NCI-H2107 treated with DMSO at 0.1 percent for 48 hours (cell line): ENCODE measurements at regions not wholly inside any gene's neighbourhood (a gene's known extent, or its start where the extent isn't known, plus 50 kb on each side); places are given as distances from the start of the nearest gene placed in this dataset.
"Not testable (repeated sequence)": the region's sequence is repeated elsewhere in the genome, so short reads cannot be mapped to it uniquely, and the experiment has no call there.

Experiments used
- DNase-seq: peaks from one replicate; lab custom pipeline; 2025; ENCODE audit not compliant: unreplicated experiment; lab: John Stamatoyannopoulos, UW

GRCh38 chr6:90676516-90677300 is 89.8 kb upstream of the MAP3K7 start:
- DNase-seq: no peak

- not testable (repeated sequence) for DNase-seq
Observed at GRCh38 chr6:90675107-90675506, 88.2 kb upstream of the MAP3K7 start.

GRCh38 chr6:90674077-90674476 is 87.2 kb upstream of the MAP3K7 start:
- not testable (repeated sequence) for DNase-seq

GRCh38 chr6:90669846-90670245 is 83.0 kb upstream of the MAP3K7 start:
- no peak for DNase-seq

DNA sequence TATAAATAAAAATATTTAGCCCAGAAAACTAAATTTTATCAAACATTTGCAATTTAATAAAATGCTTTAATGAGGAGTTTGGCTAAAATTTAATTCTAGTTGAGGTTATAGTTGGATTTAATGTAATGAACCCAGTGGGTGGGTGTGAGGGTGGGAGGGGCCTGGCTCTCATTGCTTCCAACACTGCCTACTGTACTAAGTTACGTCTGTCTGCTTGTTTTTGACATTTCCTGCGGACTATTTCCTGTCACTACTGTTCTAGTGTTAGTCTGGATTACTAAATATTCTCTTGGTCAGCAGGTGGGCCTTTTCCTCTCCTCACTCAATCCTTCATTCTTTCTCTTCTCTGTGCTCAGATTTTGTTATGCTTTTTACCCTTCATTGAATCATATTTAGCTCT is 82.5 kb upstream of the MAP3K7 start:
- DNase-seq: no peak

DNA sequence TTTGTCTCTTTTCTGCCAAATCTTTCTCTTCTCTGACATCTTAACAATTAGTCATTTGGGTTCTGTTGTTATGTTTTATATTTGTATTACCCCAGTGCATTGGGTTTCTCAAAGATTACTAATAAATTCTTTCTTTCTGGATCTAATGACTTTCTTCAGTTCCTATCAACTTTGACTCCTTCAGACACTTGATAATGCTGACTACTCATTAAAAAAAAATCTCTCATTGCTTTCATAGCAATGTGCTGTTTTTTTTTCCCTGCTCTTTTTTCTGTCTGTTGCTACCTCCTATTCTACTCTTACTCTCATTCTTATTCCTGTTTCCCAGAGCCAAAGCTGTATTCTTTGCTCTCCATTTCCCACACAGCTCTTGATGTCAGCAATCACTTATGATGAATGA is 81.3 kb upstream of the MAP3K7 start:
- no peak for DNase-seq

DNA sequence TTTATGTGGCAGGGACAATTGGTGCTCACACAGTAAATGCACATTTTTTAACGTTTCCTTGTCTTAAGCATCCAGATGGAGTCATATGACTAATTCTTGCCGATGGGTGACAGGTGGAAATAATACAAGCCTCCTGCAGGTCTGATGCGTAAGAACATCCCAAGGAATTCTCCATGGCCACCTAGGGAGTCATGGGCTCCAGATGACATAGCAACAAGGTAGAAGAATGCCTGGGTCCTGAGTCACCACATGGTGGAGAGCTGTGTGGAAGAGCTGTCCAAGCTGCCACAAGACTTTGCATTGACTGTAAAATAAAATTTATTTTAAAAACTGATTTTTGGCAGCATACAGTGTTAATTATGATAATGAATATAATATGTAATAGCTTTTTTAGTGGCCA is 77.0 kb upstream of the MAP3K7 start:
- DNase-seq: no peak

DNA sequence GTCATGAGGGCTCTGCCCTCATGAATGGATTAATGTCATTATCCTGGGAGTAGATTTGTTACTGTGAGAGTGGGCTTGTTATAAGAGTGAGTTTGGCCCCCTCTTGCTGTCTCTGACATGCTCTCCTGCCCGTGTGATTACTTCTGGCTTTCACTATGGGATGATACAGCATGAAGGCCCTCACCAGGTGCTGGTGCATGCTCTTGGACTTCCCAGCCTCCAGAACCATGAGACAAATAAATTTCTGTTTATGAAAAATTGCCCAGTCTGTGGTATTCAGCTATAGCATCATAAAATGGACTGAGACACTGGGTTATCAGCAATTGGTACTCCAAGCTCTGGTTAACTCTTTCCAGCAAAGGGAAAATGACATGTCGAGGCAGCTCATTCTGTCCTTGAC is 76.2 kb upstream of the MAP3K7 start:
- no peak for DNase-seq

GRCh38 chr6:90660931-90661330 is 74.1 kb upstream of the MAP3K7 start:
- no peak for DNase-seq

- DNase-seq: no peak
Observed at GRCh38 chr6:90658497-90658896, 71.6 kb upstream of the MAP3K7 start.

DNA sequence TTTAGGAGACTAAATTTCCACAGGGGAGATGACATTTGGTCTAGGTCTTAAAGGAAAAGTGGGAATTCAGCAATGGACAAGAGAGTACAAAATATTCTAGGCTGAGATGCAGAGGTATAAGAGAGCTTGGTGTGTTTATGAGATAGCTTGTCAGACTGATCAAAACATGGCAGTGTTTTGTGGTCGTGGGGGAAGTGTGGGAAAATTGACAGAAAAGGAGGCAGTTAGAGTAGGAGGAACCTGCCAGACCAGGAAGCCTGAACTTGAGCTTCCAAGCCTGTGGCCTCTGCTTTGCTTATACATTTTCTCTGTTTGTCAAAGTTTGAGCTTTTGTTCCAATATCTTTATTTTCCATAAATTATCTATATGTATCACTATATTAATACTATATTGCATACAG is 69.5 kb upstream of the MAP3K7 start:
- no peak for DNase-seq

DNA sequence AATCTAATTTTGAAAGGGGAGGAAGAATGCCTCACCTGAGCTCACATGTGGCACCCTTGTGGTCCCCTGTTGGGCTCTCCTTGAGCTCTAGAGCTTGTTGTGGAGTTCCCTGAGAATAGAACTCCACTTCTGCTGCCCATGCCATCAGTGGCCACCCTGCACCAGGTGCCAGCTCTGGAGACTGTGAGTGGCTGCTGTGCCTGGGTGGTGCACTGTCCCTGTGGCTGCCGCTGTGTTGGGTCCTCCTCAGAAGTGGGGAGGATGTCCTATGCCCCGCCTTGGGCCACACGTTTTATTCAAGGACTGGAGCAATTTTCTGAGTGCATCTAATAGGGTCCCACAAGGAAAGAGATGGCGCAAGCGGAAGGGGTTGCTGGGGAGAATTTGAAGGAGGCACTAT is 67.9 kb upstream of the MAP3K7 start:
- DNase-seq: no peak

DNA sequence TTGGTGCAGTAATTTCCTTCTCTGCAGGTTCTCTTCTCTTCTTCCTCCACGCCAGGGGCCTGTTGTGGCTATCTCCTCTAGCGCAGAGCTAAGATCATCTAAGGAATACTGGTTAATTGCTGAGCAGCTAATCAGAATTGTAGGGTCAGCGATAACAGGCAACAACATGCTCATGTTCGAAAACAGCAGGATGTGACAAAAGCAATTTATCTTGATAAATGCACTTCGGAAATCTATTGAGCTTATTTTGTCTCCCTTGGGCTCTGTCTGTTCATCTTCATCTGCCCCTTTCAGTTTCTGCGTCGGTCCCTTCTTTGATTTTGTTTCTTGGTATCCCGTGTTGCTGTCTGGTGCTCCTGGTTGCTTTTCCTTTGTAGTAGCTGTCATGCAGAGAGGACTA is 67.3 kb upstream of the MAP3K7 start:
- no peak for DNase-seq

- DNase-seq: no peak
Observed at GRCh38 chr6:90653750-90654149, 66.9 kb upstream of the MAP3K7 start.

DNA sequence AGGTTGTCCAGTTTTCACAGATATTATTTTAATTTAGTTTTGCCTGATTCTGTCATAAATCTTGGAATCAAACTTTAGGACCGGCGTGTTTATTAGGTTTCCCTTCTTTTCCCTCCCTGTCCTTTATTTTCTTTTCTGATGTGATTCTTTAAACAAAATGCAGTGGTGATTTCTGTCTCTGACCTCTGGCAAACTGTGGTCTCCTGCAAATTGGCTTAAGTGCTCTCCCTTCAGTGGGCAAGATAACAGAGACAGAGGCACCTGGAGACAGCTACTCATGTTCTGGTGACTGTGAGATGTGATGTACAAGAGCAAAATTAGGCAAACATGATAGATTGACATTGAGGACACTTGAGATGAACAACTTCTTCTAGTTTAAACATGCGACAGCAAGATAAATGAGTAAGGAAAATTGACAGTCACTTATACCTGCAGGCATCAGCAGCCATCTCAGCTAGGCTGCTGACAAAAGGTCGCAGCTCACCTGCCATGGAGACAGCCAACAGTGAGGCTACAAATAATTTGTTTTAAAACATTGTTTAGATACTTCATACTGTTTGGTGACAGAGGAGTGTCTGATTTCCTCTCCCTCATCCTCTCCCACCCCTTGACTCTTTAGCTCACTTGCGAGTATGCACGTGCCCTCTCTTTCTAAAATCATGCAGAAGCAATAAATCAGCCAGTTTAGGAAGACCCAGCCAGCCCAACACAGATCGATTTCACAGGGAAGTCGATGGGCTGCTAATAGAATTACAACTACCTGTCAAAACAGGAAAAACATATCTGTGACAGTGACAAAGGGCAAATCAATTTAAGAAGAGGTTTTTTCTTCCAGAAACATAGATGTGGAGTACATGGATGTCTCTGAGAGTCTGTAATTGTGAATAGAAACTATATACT is 63.4 kb upstream of the MAP3K7 start:
- peak; percentile 41 for DNase-seq

GRCh38 chr6:90648873-90649272 is 62.0 kb upstream of the MAP3K7 start:
- DNase-seq: no peak

DNA sequence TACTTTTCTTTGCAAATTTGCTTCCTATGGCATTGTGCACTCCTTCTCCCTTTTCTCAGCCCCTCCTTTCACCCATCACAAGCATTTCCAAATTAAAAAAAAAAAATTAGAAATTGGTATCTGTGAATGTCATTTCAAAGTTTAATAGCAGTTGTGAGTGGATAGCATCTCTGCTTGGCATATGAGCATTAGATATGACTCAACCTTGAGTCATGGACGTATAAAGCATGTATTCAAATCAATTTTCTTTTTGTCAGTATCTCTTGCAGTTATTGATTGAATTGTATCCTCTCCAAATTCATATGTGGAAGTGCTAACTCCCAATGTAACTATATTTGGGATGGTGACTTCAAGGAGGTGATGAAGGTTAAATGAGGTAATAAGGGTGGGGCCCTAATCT is 60.1 kb upstream of the MAP3K7 start:
- no peak for DNase-seq

- DNase-seq: no peak
Observed at GRCh38 chr6:90645634-90646033, 58.8 kb upstream of the MAP3K7 start.

DNA sequence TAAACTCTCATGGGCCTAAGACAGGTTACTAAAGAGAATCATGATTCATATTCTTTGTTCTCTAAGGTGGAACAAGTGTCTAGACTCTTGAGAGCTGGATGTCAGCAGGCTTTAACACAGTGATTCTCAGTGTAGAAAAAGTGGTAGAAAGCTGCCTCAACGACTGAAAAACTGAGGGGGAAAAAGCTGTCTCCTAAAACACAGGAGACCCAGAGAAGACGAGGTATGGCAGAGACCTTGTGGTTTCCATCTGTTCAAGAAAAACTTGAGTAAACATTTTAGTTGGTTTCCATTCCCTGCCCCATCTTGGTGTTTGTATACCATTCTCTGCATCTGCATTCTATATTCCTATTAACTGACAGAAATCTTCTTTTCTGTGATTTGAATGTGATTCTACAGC is 57.6 kb upstream of the MAP3K7 start:
- DNase-seq: no peak

- DNase-seq: peak; percentile 48
Observed at GRCh38 chr6:90643381-90643780, 56.5 kb upstream of the MAP3K7 start.

- DNase-seq: no peak
Observed at GRCh38 chr6:90637320-90637719, 50.4 kb upstream of the MAP3K7 start.
